PC-9 (cell line): ENCODE measurements at regions not wholly inside any gene's neighbourhood (a gene's known extent, or its start where the extent isn't known, plus 50 kb on each side); places are given as distances from the start of the nearest gene placed in this dataset.

ENCODE experiments used
- BruUV-seq: library from RNA; stranded (reverse); fragments of 400-500 nt; replicated peaks from 2 replicates; lab custom pipeline; 2021; lab: Mats Ljungman, UMichigan
- CTCF ChIA-PET: fragments of 300-600 bp; sonication (Branson Sonifier 250); formaldehyde crosslinking; loops from one replicate; lab custom pipeline; 2022; ENCODE audit warnings: antibody characterized with exemption; lab: Charles Lee
- POLR2A ChIA-PET: fragments of 300-600 bp; sonication (Branson Sonifier 250); formaldehyde crosslinking; loops from one replicate; lab custom pipeline; 2022; ENCODE audit warnings: antibody characterized with exemption; ENCODE audit not compliant: unreplicated experiment; lab: Charles Lee
- DNase-seq, 2 experiments: peaks; one replicate each; pipeline versions ENCODE4 v3.0.0 to v3.0.0-alpha.2; 2015 to 2022; ENCODE audit warnings: mixed read lengths in 1 of 2
- H2AFZ ChIP-seq: fragments of 200-600 bp; sonication (generic); 2 replicates; pipeline ENCODE4 v1.8.1; 2017; ENCODE audit warnings: antibody characterized with exemption
- H3F3A ChIP-seq: fragments of 200-600 bp; sonication (generic); 2 replicates; pipeline ENCODE4 v1.8.1; 2017; ENCODE audit warnings: antibody characterized with exemption, mild to moderate bottlenecking, low read depth; ENCODE audit not compliant: insufficient read depth
- H3K27ac ChIP-seq: fragments of 200-600 bp; sonication (generic); 2 replicates; pipeline ENCODE4 v1.6.1; 2016; ENCODE audit warnings: mixed run types
- H3K27me3 ChIP-seq: fragments of 200-600 bp; sonication (generic); 2 replicates; pipeline ENCODE4 v1.6.1; 2016; ENCODE audit warnings: low read depth, mixed run types; ENCODE audit not compliant: insufficient read depth
- H3K36me3 ChIP-seq: fragments of 200-600 bp; sonication (generic); 2 replicates; pipeline ENCODE4 v1.6.1; 2016; ENCODE audit warnings: low read depth, mixed run types
- H3K4me1 ChIP-seq: fragments of 200-600 bp; sonication (generic); replicated peaks from 2 replicates; pipeline ENCODE4 v1.6.1; 2016; ENCODE audit warnings: mixed run types; ENCODE audit not compliant: insufficient read depth
- H3K4me2 ChIP-seq: fragments of 200-600 bp; sonication (generic); 2 replicates; pipeline ENCODE4 v1.6.1; 2017; ENCODE audit warnings: mixed run types
- H3K4me3 ChIP-seq: fragments of 200-600 bp; sonication (generic); 2 replicates; pipeline ENCODE4 v1.6.1; 2016; ENCODE audit warnings: mixed run types
- H3K79me2 ChIP-seq: fragments of 200-600 bp; sonication (generic); 2 replicates; pipeline ENCODE4 v1.6.1; 2017; ENCODE audit warnings: low read depth, mixed run types
- H3K9me2 ChIP-seq: fragments of 200-600 bp; sonication (generic); 2 replicates; pipeline ENCODE4 v1.8.1; 2017; ENCODE audit warnings: mild to moderate bottlenecking; ENCODE audit not compliant: insufficient read depth
- H3K9me3 ChIP-seq: fragments of 200-600 bp; sonication (generic); 2 replicates; pipeline ENCODE4 v1.8.1; 2016; ENCODE audit warnings: low read depth; ENCODE audit not compliant: insufficient read depth
- H4K20me1 ChIP-seq: fragments of 200-600 bp; sonication (generic); 2 replicates; pipeline ENCODE4 v1.8.1; 2017; ENCODE audit not compliant: insufficient read depth
- CTCF ChIP-seq: fragments of 200-600 bp; sonication (generic); conservative IDR thresholded peaks from 2 replicates; pipeline ENCODE4 v1.6.1; 2017; ENCODE audit warnings: mixed run types, antibody characterized with exemption, mild to moderate bottlenecking, moderate library complexity
- EZH2 ChIP-seq: fragments of 200-600 bp; sonication (generic); IDR thresholded peaks from 2 replicates; pipeline ENCODE4 v1.8.0; 2017; ENCODE audit warnings: antibody characterized with exemption, low read depth
- intact Hi-C: fragments of 100-400 bp; cut with micrococcal nuclease; formaldehyde crosslinking; loops from one replicate; pipeline ENCODE4 v1.10.0; 2022; ENCODE audit not compliant: unreplicated experiment

GRCh38 chr1:17986156-17986555 is 121.4 kb upstream of the IGSF21 start:
- no TSS peak for BruUV-seq
- no peaks in the 10 kb centered on the region for H3K79me2 ChIP-seq
- H3K27ac ChIP-seq = no peak overlapping the region
- H3K9me3 ChIP-seq = no peaks in the 10 kb centered on the region
- no peak overlapping the region for H3K4me2 ChIP-seq
- intact Hi-C loops = no loop called here
- no peaks in the 10 kb centered on the region for H3K36me3 ChIP-seq
- no peak overlapping the region for H3K4me3 ChIP-seq
- no peaks in the 10 kb centered on the region for H3K4me1 ChIP-seq
- TF ChIP-seq EZH2 (no peak), CTCF (no peak)
- no peak for DNase-seq
- H3K27me3 ChIP-seq = peaks cover 2% of the 10 kb centered on the region; the same call in 1 of the 2 replicates
- no peaks in the 10 kb centered on the region for H3K9me2 ChIP-seq
- no peak overlapping the region for H2AFZ ChIP-seq
- no peaks in the 10 kb centered on the region for H3F3A ChIP-seq
- ChIA-PET CTCF (no interaction called here), POLR2A (no interaction called here)
- H4K20me1 ChIP-seq = no peaks in the 10 kb centered on the region

- POLR2A ChIA-PET = no interaction called here
- H3K9me3 ChIP-seq = no peaks in the 10 kb centered on the region
- intact Hi-C loops = no loop called here
These were observed 117.2 kb upstream of the IGSF21 start for GRCh38 chr1:17990401-17990800.

GRCh38 chr1:17991996-17992395 is 115.6 kb upstream of the IGSF21 start:
- TF ChIP-seq CTCF (no peak), EZH2 (no peak)
- H3K4me3 ChIP-seq = no peak overlapping the region
- no peaks in the 10 kb centered on the region for H3F3A ChIP-seq
- DNase-seq = no peak
- POLR2A ChIA-PET = no interaction called here
- no peaks in the 10 kb centered on the region for H3K36me3 ChIP-seq
- BruUV-seq = no TSS peak
- H3K79me2 ChIP-seq = no peaks in the 10 kb centered on the region
- no peak overlapping the region for H2AFZ ChIP-seq
- no peaks in the 10 kb centered on the region for H3K4me1 ChIP-seq
- H3K9me2 ChIP-seq = no peaks in the 10 kb centered on the region
- H3K27ac ChIP-seq = no peak overlapping the region
- no peaks in the 10 kb centered on the region for H4K20me1 ChIP-seq
- intact Hi-C loops = no loop called here
- H3K4me2 ChIP-seq = no peak overlapping the region
- peaks cover 19% of the 10 kb centered on the region for H3K27me3 ChIP-seq
- H3K9me3 ChIP-seq = no peaks in the 10 kb centered on the region
- CTCF ChIA-PET = no interaction called here

More at GRCh38 chr1:17990401-17990800, 117.2 kb upstream of the IGSF21 start:
- no peaks in the 10 kb centered on the region for H3K79me2 ChIP-seq
- H3K27me3 ChIP-seq = peaks cover 10% of the 10 kb centered on the region
- no peaks in the 10 kb centered on the region for H4K20me1 ChIP-seq
- no peak for DNase-seq
- no peaks in the 10 kb centered on the region for H3K4me1 ChIP-seq
- no peaks in the 10 kb centered on the region for H3K36me3 ChIP-seq
- TF ChIP-seq CTCF (no peak), EZH2 (no peak)
- no TSS peak for BruUV-seq
- CTCF ChIA-PET = no interaction called here
- H3K9me2 ChIP-seq = no peaks in the 10 kb centered on the region
- H3F3A ChIP-seq = no peaks in the 10 kb centered on the region
- H3K4me3 ChIP-seq = no peak overlapping the region
- H3K4me2 ChIP-seq = no peak overlapping the region
- no peak overlapping the region for H2AFZ ChIP-seq
- H3K27ac ChIP-seq = no peak overlapping the region
